Activated CD4-positive, alpha-beta T cell treated with anti-CD3 and anti-CD28 coated beads for 4 hours (primary cell): ENCODE measurements at regions not wholly inside any gene's neighbourhood (a gene's known extent, or its start where the extent isn't known, plus 50 kb on each side); places are given as distances from the start of the nearest gene placed in this dataset.

Source experiments
- DNase-seq, 2 donors: peaks; one replicate each; pipeline ENCODE4 v3.0.0-alpha.2; 2020

- no peak for DNase-seq
Observed at GRCh38 chr4:108567831-108568230, 52.5 kb upstream of the RPL34 start.

- no peak for DNase-seq
Observed at GRCh38 chr4:108561116-108561515, 59.3 kb upstream of the RPL34 start.

- no peak for DNase-seq
Observed at GRCh38 chr4:108560616-108561015, 59.8 kb upstream of the RPL34 start.

GRCh38 chr4:108559911-108560310 lies 60.5 kb upstream of the RPL34 start:
- DNase-seq: no peak

GRCh38 chr4:108559068-108559793 lies 61.1 kb upstream of the RPL34 start:
- DNase-seq: no peak

GRCh38 chr4:108556588-108557200 lies 63.7 kb upstream of the RPL34 start:
- DNase-seq: no peak

GRCh38 chr4:108556166-108556565 lies 64.2 kb upstream of the RPL34 start:
- no peak for DNase-seq

- DNase-seq: no peak
Observed at GRCh38 chr4:108555701-108556100, 64.7 kb upstream of the RPL34 start.

GRCh38 chr4:108547682-108548081 lies 72.7 kb upstream of the RPL34 start:
- DNase-seq: no peak

GRCh38 chr4:108546728-108547127 lies 73.6 kb upstream of the RPL34 start:
- no peak for DNase-seq

- DNase-seq: no peak
Observed at GRCh38 chr4:108544481-108544880, 75.9 kb upstream of the RPL34 start.

- no peak for DNase-seq
Observed at GRCh38 chr4:108543359-108543968, 76.9 kb upstream of the RPL34 start.

GRCh38 chr4:108540536-108540935 lies 79.8 kb upstream of the RPL34 start:
- no peak for DNase-seq

- no peak for DNase-seq
Observed at GRCh38 chr4:108536577-108536976, 83.8 kb upstream of the RPL34 start.

GRCh38 chr4:108535757-108536156 lies 84.6 kb upstream of the RPL34 start:
- no peak for DNase-seq

- DNase-seq: no peak
Observed at GRCh38 chr4:108533876-108534275, 86.5 kb upstream of the RPL34 start.

GRCh38 chr4:108533245-108533844 lies 87.0 kb upstream of the RPL34 start:
- DNase-seq: no peak

- no peak for DNase-seq
Observed at GRCh38 chr4:108532738-108533137, 87.6 kb upstream of the RPL34 start.

- no peak for DNase-seq
Observed at GRCh38 chr4:108532187-108532586, 88.2 kb upstream of the RPL34 start.

- DNase-seq: no peak
Observed at GRCh38 chr4:108531461-108531860, 88.9 kb upstream of the RPL34 start.

- DNase-seq: no peak
Observed at GRCh38 chr4:108529984-108530905, 90.1 kb upstream of the RPL34 start.

- DNase-seq: no peak
Observed at GRCh38 chr4:108529102-108529501, 91.3 kb upstream of the RPL34 start.

- DNase-seq: peak; percentile 16 to 21
Observed at GRCh38 chr4:108527723-108528122, 92.7 kb upstream of the RPL34 start.
